SHP77 treated with DMSO at 0.1 percent for 48 hours (cell line): ENCODE measurements at regions not wholly inside any gene's neighbourhood (a gene's known extent, or its start where the extent isn't known, plus 50 kb on each side); places are given as distances from the start of the nearest gene placed in this dataset.

ENCODE experiments used
- DNase-seq: peaks from one replicate; lab custom pipeline; 2025; lab: John Stamatoyannopoulos, UW

DNA sequence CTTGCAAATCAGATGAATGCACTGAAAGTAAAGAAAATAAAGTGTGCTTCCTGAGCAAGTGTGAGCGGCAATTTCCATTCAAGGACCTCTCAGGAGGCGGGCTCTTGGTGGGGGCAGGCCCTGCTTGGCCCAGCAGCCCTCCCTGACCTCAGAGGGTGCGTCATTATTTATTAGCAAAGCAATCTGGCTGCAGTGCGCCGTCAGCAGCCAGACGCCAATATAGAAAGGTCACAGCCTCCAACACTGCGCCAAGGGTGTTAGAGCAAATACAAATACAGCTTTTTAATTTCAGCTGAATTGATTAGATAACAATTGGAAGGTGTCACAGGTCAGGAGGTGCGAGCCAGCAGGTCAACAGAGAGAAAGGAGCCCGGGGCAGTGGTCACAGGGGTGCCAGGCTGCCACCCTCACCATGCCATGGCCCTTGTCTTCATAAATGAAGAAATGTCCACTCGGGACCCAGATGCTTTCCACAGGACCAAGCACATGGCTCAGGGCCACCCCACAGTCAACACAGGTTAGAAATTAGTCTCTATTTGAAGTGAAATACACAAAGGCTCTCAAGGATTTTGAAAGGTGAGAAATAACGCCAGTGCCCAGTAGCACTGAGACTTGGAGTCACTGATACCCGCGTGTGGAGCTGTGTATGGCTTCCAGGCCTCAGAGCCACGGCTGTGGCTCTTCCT, 309.8 kb downstream of the IRX2 start:
- DNase-seq = no peak

- DNase-seq = no peak
These were observed 311.9 kb downstream of the IRX2 start for GRCh38 chr5:2439608-2440007.

GRCh38 chr5:2433086-2433485, 318.4 kb downstream of the IRX2 start:
- no peak for DNase-seq

- DNase-seq = no peak
These were observed 319.2 kb downstream of the IRX2 start for GRCh38 chr5:2432076-2432920.

GRCh38 chr5:2430606-2431005, 320.9 kb downstream of the IRX2 start:
- DNase-seq = no peak

- no peak for DNase-seq
These were observed 323.5 kb downstream of the IRX2 start for GRCh38 chr5:2427983-2428382.

DNA sequence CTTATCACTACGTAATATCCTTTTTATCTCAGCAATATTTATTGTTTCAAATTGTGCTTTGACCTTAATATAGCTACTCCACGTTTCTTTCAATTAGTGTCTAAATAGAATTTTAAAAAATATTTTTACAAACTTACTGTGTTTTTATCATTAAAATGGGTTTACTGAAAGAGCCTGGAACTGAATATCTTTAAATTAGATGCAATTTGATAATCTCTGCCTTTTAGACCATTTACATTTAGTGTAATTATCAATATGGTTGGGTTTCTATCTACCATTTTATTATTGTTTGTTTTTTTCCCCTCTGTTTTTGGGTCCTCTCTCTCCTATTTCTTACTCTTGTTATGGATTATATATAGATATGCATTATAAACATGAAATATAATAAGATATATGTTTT, 327.8 kb downstream of the IRX2 start:
- no peak for DNase-seq

DNA sequence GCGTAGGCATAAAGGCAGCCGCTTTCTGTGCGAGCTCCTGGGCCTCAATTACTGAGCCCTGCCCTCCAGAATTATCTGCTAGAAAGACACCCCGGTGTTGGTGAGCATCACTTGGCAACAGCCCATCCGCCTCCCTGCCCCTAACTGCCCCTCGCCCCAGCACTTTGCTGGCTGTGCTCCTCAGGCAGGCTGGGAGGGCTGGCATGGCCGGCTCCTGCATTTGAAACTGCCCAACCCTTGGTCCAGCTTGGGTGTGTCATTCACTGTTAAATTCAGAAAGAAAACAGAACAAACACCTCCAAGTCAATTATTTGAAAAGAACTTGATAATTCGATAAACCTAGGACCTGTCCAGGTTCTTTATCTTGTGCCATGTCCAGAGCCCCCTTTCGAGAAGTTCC, 334.2 kb downstream of the IRX2 start:
- no peak for DNase-seq

DNA sequence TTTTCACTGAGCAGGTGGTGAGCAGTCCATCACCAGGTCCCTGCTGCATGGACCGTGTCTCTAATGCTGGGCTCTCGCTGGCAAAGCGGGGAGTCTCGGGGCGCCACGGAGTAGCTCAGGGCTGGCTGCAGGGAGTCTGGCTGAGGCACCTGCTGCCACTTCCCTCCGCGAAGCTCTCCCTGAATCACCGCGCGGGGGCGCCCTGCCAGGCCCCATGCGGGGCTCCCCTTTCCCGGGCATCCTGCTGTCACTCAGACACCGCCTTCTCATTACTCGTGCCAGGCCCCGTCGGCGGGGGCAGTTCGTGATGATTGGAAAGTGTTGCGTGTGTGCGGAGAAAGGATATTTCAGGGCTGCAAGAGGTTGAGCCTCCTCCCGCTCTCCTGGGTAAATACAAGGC, 335.8 kb downstream of the IRX2 start:
- DNase-seq = no peak

DNA sequence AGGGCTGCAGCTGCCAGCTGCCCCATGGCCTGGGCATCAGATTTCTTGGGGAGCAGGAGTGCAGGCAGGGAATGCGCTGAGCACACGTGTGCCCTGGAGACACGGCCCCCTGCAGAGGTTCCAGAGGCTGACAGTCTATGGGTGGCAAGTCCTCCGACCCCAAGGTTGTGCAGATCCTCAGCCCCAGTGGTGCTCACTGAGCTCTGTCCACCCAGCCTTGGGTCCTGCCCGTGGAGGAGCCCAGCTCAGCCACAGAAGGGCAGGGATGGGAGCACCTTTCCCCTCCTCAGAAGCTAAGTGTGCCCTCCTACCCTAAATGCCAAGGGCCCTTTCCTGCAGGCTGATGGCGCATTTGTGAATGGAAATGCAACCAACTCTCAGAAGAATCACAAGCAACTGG, 341.0 kb downstream of the IRX2 start:
- no peak for DNase-seq

- no peak for DNase-seq
These were observed 348.2 kb downstream of the IRX2 start for GRCh38 chr5:2403296-2403695.

DNA sequence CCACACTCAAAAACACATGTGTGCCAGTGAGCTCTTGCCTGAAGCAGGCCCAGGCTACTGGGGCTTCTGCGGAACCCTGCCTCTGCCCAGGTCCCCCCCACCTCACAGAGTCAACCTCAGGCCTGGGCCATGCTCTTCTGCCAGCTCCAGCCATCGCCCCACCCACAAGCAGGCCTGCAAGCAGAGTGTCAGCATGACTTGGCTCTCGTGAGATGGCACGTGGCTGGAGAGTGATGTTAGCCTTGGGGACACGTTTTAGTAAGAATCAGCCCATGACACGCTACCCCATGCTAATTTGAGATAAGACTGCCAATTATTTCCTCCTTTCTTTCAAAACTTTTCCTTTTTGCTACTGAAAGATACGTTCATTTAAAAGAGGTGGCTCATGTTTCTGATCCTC, 351.7 kb downstream of the IRX2 start:
- no peak for DNase-seq

GRCh38 chr5:2399096-2399495, 352.4 kb downstream of the IRX2 start:
- no peak for DNase-seq

- no peak for DNase-seq
These were observed 357.9 kb downstream of the IRX2 start for GRCh38 chr5:2393556-2393955.

DNA sequence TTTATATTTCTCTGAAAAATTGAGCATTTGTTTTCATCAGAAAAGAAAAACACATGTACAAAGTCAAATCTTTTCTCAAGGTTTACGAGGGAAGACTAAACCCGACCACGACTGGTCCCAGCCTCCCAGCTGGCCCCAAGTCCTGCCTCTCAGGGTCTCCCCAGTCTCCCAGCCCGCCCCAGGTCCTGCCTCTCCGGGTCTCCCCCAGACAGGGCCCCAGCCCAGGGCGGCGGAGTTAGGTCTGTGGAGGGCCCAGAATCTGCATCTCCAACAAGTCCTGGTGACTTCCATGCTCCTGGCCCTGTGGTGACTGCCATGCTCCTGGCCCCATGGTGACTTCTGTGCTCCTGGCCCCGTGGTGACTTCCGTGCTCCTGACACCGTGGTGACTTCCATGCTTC, 359.9 kb downstream of the IRX2 start:
- no peak for DNase-seq

- no peak for DNase-seq
These were observed 360.5 kb downstream of the IRX2 start for GRCh38 chr5:2391021-2391420.

- no peak for DNase-seq
These were observed 362.9 kb downstream of the IRX2 start for GRCh38 chr5:2388571-2388970.

GRCh38 chr5:2387634-2388325, 363.7 kb downstream of the IRX2 start:
- no peak for DNase-seq

- no peak for DNase-seq
These were observed 364.2 kb downstream of the IRX2 start for GRCh38 chr5:2387250-2387633.

DNA sequence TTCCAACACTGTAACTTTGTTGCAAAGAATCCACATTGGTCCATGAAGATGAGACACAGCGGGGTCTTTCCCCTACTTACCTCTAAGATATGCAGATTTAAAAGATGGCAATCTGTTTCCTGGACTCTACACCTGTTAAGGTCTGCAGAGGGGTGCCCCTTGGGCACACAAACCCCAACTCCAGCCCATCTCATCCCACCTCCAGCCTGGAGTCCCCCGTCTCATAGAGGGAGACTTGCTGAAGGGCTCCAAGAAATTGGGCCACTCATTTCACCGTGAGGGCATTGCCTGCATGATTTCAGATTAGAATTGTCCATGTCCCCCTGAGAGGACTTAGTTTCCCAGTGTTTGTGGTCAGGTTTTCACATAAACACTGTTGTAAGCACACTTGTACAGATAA, 365.7 kb downstream of the IRX2 start:
- DNase-seq = no peak

- no peak for DNase-seq
These were observed 367.8 kb downstream of the IRX2 start for GRCh38 chr5:2383698-2384065.

DNA sequence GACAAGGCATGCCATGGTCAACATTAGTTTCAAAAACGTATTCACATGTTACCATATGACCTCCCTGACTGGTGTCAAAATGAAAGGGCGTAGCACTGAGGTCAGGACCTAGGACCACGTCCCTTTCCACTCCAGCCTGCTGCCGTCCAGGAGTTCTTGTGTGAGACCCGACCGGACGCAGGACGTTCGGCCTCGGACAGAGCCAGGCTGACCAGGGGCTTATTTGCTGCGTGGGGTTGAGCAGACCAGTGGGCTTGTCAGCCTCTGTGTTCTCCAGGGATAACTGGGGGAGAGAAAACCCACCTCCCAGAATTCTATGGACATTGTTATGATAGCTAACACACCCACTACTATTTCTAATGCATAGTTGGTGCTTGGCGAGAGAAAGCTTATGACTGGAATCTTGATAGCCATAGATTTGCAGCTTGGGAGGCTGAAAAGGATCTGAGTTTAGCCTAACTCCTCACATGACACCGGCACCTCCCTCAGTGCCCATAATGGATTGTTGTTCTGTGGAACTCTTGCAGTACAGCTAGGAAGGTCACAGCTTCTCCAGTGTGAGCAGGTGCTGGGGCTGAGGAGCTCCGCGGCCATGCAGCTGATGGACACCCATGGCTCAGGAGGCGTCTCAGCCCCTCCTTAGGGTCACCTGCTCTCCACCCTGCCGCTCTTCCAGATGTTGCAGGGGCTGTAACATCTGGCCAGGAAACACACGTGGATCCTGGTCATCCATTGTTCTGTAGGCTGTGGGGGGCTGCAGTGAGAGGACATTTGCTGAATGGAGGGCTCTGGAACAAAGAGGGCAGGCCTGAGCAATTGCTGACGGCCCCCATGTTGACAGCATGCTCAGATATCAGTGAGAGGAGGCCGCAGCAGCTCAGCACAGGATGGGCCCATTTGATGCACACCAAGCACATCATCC, 368.4 kb downstream of the IRX2 start:
- no peak for DNase-seq
